GM19238 (cell line): ENCODE measurements at regions not wholly inside any gene's neighbourhood (a gene's known extent, or its start where the extent isn't known, plus 50 kb on each side); places are given as distances from the start of the nearest gene placed in this dataset.

Source experiments
- DNase-seq: peaks from one replicate; pipeline ENCODE4 v3.0.0; 2011; ENCODE audit warnings: low spot score; ENCODE audit not compliant: insufficient read length

GRCh38 chr7:46343802-46344201, 422.7 kb upstream of the IGFBP3 start:
- DNase-seq = no peak

- no peak for DNase-seq
These were observed 401.9 kb upstream of the IGFBP3 start for GRCh38 chr7:46322937-46323336.

DNA sequence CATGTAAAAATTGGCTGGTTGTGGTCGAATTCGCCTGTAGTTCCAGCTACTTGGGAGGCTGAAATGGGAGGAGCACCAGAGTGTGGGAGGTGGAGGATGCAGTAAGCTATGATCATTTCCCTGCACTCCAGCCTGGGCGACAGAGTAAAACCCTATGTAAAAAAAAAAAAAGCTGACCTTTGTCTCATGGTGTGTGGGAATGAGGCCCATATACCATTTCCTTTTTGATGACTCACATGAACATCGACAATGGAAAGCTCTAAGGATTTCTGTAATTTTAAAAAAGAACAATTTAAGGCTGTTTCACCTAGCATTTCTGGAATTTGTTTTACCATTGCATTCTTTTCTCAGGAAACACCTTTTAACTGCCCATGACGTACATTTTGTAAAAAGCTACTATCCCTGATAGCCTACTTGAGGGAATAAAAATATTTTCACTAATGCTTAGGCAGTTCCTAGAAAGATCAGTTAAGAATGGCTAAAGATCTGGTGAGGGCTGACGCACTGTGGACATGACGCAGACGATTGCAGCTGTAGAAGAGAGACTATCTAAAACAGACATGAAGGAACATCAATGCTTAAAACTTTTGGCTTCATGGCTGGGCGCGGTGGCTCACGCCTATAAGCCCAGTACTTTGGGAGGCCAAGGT, 400.6 kb upstream of the IGFBP3 start:
- no peak for DNase-seq

DNA sequence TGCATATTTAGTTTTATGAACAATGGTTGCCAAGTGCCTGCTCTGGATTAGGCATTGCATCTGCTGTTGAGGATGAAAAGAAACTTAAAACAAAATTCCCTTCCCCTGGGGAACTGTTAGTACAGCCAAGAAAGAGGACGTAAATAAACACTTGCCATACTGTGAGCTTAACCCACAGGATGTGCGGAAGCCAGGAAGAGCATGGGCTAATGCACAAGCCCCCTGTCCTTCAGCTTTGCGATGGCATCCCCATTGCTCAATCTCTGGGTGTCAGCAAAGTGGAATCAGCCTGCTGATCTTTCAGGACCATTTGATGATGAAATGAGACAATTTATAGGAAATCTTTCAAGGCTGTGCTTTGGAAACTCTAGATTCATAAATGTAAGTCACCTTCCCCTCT, 399.9 kb upstream of the IGFBP3 start:
- DNase-seq = no peak

DNA sequence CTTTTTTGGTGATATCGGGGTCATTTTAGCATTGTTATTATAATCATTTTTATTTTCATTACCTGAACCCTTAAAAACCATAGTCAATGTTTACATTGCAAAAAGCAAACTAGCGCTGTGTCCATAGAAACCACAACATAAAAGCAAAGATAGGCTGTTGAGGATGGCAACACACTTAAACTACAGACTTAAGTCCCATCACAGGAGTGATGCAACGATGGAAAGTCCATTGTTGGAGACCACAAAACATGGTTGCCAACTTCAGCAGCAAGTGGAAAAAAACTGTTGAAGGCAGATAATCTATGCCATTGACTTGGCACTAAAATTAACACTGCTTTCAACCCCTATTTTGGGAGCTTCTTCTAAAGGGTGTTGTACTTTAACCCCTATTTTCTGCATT, 398.8 kb upstream of the IGFBP3 start:
- no peak for DNase-seq

DNA sequence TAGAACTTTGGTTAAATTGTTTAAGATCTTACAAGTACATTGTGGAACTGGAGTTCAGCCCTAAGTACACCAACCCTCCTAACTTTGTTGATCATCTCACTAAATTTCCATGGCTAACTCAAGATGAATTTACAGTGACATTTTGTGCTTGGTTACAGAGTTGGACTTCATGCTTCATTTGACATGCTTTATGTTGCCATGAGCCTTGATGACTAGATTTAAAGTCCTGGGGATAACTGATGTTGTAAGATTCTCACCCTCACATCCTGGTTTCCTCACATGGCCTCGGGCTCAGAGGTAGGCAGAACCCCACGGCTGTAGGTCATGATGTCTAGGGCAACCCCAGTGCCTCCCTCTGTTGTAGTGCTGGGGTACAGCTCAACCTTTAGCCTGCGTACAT, 397.2 kb upstream of the IGFBP3 start:
- no peak for DNase-seq

- DNase-seq = no peak
These were observed 396.2 kb upstream of the IGFBP3 start for GRCh38 chr7:46317256-46317655.

DNA sequence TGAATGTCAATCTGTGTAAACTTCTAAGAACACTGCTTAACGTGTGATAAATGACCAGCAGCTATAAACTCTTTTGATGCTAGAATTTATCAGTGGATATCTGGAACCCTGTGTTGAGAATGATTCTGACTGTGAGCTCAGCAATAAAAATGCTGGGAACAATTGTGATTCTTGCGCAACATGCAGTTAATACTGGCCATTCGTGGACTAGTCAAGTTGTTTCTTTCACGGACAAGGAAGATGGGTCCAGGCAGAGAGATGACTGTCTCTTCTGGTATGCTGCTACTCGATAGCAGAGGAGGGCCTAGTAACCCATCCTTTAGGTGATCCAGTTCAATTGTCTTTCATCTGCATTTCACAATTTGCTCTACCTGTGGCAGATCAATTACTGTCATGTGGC, 394.8 kb upstream of the IGFBP3 start:
- DNase-seq = no peak

GRCh38 chr7:46301677-46302076, 380.6 kb upstream of the IGFBP3 start:
- no peak for DNase-seq

- DNase-seq = no peak
These were observed 376.4 kb upstream of the IGFBP3 start for GRCh38 chr7:46297515-46297914.

GRCh38 chr7:46296526-46296925, 375.5 kb upstream of the IGFBP3 start:
- no peak for DNase-seq

DNA sequence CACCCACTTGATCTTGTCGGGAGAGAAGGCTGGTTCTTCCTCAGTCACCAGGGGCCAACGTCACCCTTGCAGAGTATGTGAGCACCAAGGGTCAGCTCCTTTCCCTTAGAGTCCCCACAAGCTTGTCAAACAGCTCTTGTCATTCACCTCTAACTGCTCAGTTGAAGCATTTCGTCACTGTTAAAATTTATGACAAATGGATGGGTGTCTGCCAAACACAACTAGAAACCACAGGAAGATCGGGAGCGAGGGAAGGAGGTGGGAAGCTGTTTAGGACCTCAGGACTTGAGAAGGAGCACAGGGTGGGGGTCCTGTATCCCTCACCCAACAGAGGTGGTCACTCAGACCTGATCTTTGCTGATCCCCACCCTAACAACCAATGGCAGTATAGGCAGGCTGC, 373.3 kb upstream of the IGFBP3 start:
- no peak for DNase-seq

DNA sequence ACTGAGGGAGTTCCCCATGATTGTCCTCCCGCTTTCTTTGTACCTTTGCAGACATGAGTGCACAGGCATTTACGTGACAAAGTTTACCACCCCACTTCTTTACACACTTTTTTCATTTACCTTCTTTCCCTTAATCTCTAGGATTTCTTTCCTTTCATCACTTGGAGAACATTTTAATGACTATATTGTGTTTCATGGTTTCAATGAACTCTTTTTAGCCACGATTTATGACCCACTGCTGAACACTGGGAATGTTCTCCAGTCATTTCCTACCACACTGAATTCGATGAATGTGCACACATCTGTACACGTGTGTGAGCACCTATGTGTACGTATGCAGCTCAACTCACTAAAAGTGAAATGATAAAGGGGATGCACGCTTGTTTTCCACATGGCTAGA, 371.7 kb upstream of the IGFBP3 start:
- DNase-seq = no peak

DNA sequence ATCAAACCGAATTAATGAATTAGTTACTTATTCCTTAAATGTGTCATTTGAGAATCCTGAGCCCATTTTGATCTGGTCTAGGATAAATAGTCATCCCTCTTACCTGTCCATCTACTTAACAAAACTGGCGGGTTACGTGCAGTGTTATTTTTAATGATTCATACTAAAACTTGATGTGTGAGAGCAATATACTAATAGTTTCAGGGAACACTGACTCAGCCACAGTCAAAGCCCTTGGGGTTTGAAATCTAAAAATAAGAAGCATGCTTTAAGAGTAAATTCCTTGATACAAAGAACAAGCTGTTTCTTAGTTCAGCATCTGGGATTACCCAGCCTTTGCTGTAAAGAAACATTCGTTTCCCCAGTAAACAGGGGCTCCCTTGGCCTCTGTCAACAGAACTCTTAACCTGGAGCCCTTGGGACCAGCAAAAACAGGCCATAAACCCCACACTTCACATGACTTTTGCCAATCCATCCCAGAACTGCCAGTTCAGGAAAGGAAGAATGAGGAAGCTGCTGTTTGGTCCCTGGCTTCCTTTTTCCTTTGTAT, 370.6 kb upstream of the IGFBP3 start:
- no peak for DNase-seq

DNA sequence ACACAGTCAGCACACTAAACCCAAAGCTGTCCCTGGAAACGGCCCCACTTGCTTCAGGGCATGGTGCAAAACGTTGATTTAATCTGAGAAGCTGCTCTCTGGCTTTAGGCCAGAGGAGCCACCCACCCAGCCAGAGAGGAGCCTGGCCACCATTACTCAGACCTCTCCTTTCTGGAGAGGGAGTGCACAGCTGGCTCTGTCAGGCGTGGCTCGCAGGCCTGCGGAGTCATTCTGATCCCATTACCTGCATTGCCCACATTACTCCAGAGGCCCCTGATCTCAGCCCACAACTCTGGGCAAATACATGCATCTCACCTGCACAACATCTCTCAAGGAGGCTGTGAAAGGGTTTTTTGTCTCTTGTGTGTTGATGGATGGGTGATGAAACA, 370.0 kb upstream of the IGFBP3 start:
- no peak for DNase-seq

DNA sequence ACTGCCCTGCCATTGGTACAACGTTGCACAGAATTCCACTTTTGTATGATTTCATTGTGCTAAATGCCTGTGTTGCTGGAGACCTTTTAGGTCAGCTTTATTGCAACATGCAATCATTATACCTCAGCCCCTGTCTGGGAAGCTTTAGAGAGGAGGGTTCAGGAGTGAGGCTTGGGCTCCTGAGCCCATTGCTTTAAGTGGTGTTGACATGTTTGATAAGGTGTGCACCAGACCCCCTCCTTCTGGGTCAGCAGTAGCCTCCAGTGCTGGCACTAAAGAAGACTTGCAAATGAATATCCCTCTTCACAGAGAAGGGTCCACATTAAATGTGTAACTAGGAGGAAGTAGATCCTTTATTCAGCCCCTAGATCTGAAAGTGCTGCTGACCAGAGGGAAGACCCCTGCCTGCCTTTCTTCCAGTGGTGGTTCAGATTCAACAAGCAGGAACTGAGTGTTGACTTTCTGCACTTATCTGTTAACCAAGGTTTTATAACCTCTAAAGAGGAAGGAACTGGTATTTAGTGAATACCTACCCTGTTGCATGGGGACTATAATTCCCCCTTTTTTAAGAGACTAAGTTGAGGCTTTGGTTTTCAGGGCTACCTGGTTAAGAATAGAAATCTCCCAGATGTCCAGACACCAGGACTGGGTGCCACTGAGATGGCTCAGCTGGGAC, 369.4 kb upstream of the IGFBP3 start:
- DNase-seq = no peak

DNA sequence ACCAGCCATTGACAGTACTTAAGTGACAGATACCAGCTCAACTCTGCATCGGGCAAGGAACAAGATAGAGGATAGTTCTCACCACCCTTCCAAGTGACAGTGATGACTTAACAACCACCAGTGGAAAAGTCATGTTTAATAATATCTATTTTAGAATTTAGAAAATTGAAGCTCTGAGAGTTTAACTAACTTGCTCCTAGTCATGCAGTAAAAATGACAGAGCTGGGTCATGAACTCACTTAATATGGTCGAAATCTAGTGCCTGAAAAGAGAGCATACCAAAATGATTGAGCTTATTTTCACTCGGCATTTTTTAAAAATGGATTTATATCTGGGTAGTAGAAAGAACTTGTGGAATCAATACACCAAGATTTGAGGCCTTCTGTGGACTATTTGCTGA, 367.8 kb upstream of the IGFBP3 start:
- no peak for DNase-seq

GRCh38 chr7:46288010-46288409, 366.9 kb upstream of the IGFBP3 start:
- no peak for DNase-seq

DNA sequence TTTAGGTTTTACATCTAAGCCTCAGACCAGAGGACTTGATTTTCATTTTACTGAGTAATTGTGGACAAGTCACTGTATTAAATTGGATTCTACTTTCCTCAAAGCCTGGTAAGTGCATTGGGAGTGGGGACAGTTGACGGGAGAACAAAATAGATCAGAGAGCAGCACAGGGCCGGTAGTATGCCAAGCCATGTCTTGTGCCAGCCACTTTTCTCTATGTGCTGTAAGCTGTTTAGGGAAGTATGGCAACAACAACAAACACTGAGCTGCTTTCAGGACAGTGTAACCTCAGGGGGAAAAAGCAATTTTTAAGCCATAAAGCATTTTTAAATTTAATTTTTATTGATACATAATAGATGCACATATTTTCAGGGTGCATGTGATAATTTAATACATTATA, 365.9 kb upstream of the IGFBP3 start:
- no peak for DNase-seq

DNA sequence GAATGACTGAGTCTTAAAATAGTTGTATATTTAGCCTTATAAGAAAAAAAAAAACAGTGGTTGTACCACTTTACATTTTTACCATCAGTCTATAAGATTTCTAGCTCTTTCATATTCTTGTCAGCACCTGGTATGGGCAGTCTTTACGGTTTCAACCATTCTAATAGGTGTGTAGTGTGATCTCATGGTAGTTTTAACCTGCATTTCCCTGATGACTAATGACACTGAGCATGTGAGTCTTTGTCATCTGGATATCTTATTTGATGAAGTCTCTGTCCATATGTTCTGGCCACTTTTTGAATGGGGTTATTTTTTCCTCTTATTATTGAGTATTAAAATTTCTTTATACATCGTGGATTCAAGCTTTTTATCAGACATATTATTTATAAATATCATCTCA, 365.3 kb upstream of the IGFBP3 start:
- no peak for DNase-seq

- DNase-seq = no peak
These were observed 364.8 kb upstream of the IGFBP3 start for GRCh38 chr7:46285878-46286277.

- DNase-seq = no peak
These were observed 362.8 kb upstream of the IGFBP3 start for GRCh38 chr7:46283852-46284251.

- no peak for DNase-seq
These were observed 361.1 kb upstream of the IGFBP3 start for GRCh38 chr7:46282155-46282554.
